ENCODE measurements at regions not wholly inside any gene's neighbourhood (a gene's known extent, or its start where the extent isn't known, plus 50 kb on each side); places are given as distances from the start of the nearest gene placed in this dataset.

- TF ChIP-seq NRF1 (IDR thresholded peaks at IDR 0.05; ENCODE audit: low read depth, low read length) = no peak
Observed at GRCh38 chr7:85480666-85481065, 293.8 kb upstream of the SEMA3D start (continued).

Data from H1 (cell line).